GM19023 (cell line): ENCODE measurements at regions not wholly inside any gene's neighbourhood (a gene's known extent, or its start where the extent isn't known, plus 50 kb on each side); places are given as distances from the start of the nearest gene placed in this dataset.
"Not testable (repeated sequence)": the region's sequence is repeated elsewhere in the genome, so short reads cannot be mapped to it uniquely, and the experiment has no call there.

ENCODE experiments used
- ATAC-seq: cut with Tn5 transposase; IDR thresholded peaks from one replicate; pipeline ENCODE4 v1.9.1; 2021; ENCODE audit warnings: mild to moderate bottlenecking, moderate library complexity; ENCODE audit not compliant: unreplicated experiment

DNA sequence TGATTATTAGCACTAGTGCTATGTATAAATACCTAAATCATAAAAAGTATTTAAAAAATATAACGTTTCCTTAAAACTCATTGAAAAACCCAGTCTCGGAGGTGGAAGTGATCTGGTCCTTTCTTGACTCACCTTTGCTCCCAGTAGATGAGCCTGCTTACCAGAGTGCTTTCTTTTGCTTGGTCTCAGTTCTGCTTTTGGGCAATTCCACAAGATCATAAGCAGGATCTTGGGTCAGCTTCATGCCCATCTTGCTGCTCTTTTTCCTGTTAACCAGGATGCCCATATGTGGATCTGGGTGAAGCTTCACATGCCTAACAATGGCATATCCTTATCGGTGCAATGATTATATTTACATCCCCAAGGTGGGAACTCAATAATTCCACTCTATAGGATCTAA is 332.1 kb upstream of the FAM98A start:
- no peak for ATAC-seq

DNA sequence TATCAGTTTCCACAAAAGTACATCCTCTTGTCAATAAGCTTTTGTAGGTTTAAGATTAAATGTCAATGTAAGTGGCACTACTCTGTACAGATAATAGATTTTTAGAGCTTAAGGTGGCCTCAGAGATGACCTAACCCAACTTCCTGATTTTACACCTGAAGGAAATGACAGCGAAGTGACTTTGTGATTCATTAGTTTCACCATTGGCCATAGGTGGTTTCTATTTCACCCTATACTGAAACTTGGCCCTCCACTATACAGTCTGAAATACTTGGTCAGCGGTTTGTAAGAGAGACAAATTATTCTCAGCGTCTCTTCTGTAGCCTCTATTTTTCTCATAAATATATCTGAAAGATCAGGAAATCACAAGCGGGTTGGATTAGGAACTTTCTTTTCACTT is 330.4 kb upstream of the FAM98A start:
- peak; percentile 82 for ATAC-seq

DNA sequence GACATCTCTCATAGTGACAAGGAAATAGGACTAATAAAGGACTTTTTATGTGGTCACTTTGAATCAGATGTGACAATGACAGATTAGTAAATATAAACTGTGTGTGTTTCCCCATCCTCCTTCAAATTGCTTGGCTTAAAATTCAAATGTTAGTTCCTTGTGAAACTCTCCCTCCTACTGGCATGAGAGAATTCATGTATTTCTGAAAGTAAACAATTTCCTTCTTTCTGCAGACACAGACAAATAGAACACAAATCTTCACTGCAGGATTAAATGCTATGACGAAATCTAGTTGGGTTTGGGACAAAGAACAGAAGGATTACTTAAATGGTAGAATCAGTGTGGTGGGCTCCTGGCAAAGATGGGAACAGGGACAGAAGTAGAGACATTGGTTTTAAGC is 328.7 kb upstream of the FAM98A start:
- ATAC-seq: no peak

DNA sequence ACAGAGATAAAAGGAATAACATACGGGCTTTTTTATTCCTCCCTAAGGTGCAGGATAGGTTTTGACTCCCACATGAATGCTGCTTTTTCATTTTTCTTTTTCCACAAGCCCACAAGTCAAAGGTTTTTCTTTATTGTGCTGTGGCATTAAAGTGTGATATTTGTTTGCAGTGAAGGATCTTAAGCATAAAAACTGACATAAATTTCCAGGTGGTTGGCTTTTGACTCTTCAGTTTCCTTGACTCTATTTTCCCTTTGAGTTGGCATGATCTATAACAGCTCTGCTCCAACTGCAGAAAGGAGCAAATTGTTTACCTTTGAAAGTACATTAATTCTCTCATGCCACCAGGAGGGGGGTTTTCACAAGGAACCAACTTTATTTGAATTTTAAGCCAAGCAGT is 326.2 kb upstream of the FAM98A start:
- ATAC-seq: no peak

DNA sequence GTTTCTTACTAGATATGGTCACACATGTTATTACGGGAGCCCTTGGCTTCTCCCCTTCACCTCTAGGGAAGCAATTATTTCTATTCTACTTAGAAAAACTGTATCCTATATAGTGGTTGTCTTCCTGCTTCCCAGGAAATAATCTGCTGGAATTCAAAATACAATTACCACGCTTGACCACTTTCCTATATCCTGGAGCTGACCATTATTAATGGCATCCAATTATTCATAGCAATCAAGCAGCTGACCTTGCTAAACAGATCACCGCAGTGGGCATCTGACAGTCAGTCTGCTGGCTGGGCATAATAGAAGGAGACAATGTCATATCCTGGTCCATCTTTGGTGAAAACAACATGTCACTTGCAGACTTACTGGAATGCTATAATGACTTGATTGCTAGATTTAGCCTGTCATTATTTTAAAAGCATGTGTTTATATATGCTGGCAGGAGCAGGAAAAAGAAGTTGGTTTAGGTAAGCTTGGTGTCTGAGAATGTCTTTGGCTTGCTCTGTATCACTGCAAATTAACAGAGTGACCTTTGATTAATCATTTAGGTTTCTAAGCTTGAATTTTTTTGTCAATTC is 325.6 kb upstream of the FAM98A start:
- ATAC-seq: no peak

DNA sequence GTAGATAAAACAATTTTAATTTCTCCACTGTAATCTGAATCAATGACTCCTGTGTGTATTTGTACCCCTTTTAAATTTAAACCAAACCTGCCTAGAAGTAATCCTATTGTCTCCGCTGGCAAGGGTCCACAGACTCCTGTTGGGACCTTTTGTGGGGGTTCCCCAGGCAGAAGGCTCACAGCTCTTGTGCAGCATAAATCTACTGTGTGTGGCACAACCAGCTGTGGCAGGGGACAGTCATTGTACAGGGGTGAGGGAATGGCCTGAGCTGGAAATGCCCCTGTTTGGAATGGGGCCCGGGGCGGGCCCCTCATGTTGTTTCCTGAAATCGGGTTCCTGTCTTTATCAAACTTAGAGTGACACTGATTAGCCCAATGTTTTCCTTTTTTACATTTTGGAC is 318.2 kb upstream of the FAM98A start:
- no peak for ATAC-seq

DNA sequence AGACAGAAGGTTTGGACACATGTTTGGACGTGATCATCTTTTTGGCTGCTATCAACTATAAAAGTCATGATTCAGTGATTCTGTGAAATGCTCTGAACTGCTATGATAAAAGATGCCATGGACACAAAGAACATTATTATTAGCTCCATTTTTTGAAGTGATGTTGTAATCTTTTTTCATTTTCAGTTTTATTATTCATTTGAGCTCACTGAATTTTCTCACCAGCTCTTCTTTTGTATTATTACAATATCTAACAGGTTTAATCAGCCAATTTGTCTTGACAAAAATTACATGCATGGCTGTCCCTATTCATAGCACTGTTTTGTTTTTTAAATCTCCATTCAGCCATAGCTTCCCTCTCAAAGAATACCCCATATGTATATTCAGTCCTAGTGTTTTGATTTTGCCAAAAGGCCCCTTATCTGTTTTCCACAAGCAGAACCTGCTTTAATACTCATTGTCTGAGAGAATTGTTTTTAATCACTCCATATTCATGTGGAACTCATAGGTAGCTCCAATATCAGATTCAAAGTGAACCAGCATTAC is 314.0 kb upstream of the FAM98A start:
- no peak for ATAC-seq

DNA sequence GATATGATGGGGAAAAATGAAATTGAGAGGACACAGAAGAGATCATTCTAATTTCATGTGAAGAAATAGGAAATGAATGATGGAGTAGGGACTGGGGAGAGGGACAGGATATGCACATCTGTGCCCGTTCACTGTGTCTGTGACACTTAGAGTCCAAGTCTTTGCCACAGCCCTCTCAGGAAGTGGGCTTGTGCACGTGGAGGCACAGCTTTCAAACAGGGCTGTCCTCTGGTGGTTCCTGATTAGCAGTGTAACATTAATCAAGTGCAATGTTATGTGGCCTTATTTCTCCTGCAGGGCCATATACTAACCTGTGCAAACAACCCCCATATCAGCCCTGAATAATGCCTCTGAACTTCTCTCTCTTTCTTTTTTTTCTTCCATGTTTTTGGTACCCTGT is 312.2 kb upstream of the FAM98A start:
- ATAC-seq: no peak

DNA sequence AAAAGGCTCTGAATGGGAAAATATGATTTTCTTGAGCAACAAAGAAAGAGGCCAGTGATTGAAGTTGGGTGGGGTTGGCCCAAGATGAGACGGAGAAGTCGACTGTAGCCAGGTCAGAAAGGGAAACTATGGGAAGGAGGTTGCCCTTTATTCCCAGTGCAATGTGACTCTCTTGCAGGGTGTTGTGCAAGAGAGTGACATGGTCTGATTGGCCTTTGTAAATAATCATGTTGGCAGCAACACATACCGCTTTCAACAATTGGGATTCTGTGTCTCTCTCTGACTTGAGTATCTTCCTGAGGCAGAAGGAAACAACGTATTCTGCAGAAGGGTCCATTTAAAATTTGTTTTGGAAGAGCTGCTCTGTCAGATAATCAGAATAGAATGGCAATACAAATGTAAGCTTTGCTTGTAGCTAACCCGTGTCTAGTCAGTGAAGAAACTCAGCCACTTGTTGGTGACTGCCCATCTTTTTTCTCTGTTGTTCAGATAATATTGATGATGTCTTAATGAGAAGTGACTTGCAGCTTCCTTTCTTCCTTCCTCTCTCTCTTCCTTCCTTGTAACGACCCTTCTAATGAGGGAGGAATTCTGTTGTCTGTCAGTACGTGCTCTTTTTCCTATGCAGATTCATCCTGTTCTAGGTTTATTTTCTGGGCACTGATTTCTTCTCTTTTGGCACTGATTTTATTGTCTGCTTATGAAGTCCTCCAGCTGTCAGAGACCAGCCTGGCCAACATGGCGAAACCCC is 311.0 kb upstream of the FAM98A start:
- ATAC-seq: no peak

DNA sequence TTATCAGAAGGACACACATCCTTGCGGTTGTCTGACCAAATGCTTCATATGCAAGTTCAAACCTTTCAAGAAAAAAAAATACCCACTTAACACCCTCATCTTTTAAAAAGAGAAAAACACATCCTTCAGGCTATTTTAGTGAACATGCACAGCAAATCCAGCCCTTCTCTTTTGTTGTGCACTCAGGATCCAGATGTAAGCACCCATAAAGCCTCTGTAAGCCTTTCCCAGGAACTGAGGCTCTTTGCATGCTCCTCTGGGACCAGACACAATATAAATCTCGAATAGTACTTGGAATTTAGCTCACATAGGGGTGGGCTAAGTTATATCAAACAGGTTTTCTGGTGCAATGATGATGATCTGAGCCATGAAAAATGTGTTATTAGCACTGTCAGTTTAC is 308.8 kb upstream of the FAM98A start:
- no peak for ATAC-seq

DNA sequence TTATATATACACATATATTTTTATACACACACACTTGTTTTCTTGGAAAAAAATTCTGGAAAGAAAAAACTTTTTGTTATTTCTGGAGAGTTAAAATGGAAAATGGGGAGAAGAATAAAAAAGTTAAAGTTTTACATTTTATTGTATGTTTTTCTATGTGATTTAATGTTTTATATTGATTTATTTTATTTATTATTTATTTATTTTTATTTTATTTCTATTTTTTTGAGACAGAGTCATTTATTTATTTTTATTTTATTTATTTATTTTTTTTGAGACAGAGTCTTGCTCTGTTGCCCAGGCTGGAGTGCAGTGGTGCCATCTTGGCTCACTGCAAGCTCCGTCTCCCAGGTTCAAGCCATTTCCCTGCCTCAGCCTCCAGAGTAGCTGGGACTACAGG is 307.0 kb upstream of the FAM98A start:
- ATAC-seq: not testable (repeated sequence)

DNA sequence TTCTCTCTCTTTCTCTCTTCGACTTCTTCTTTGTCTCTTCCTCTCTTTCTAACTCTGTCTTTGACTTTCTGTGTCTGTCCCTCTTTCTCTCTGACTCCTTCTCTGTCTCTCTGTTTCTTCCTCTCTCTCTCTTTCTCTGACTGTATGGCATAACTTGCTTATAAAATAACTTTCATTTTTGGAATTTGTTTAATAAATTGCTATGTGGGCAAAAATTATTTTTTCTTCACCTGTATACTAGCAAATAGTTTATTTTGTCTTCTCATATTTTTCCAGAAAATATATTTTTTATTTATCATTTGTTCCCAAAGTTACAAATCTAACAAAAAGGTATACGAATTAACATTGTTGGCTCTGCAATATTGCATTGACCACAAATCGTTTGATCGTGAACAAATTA is 305.7 kb upstream of the FAM98A start:
- no peak for ATAC-seq

DNA sequence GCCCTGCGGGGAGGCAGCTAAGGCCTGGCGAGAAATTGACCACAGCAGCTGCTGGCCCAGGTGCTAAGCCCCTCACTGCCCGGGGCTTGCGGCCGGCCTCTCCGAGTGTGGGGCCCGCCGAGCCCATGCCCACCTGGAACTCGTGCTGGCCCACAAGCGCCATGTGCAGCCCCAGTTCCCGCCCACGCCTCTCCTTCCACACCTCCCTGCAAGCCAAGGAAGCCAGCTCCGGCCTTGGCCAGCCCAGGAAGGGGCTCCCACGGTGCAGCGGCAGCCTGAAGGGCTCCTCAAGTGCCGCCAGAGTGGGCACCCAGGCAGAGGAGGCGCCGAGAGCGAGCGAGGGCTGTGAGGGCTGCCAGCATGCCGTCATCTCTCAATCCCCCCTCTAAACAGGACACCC is 304.6 kb upstream of the FAM98A start:
- ATAC-seq: no peak

DNA sequence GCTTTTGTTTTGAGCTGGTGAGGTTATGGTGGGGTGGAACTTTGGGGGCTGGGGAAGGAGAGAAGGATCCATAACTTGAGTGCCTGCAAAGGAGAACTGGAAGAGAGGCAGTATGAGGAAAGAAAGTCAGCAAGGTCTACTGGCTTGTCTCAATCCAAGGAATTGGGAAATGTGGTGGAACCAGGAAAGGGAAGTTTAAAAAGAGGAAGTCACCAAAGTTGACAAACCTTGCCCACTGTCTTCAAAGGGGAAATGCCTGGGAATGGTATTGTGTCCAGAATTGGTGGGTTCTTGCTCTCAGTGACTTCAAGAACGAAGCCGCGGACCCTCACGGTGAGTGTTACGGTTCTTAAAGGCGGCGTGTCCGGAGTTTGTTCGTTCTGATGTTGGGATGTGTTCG is 304.1 kb upstream of the FAM98A start:
- ATAC-seq: no peak

DNA sequence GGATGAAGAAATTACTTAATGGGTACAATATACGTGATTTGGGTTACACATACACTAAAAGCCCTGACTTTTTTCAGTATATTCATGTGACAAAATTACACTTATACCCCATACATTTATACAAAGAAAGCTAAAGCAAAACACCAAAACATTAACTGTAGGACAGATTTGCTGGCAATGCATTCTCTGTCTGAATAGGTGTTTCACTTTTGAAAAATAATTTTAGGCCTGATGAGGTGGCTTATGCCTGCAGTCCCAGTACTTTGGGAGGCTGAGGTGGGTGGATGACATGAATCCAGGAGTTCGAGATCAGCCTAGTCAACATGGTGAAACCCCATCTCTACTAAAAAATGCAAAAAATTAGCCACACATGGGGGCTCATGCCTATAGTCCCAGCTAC is 301.5 kb upstream of the FAM98A start:
- no peak for ATAC-seq

DNA sequence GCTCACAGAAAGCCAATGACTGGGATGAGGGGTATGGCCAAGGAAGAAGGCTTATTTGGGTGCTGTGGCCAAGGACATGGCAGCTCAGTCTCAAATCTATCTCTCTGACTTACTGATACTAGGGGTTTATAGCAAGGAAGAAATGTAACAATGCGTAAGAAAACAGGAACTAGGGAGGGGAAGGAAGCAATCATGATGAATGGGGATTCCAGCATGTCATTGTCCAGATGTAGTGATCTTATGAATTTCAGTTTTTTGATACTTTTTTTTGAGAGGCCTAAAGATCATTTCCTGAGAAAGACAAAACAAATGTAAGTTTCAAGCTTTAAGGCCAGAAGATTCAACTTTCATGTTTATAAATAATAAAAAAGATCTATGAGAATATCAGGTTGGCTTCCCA is 298.6 kb upstream of the FAM98A start:
- ATAC-seq: no peak

DNA sequence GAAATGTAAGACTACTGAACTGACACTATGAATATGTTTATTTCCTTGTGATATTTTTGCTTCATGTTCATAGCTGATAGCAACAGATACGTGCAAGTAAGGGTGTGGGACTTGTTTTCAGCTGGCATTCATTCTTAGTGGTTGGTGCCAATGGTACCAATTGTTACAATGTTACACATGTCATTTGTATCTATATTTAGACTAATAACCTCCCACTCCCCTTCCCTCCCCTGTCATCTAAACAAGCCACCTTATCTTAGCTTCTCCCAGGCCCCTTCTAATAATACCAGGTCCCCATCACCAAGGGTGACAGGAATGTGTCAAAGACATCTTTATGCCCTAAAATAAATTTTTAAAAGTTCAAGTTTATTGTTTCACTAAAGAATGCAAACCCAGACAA is 294.7 kb upstream of the FAM98A start:
- no peak for ATAC-seq

DNA sequence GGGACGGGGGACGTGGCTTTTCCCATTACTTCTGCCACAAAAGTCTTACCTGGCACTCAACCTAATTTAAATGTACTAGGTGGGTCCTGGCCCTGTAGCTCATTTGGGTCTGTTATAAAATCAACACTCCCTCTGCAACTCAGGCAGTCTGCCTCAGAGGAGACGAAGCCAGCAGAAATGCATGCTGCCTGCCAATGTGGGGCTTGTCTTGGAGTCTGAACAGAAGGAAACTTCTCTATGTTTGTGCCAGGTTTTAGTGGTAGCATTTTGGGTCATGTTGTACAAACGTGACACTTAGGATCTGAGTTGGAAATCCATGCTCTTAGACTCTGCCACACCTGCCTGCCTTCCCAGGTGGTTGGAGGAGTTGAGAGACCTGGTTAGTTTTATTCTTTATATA is 292.5 kb upstream of the FAM98A start:
- ATAC-seq: no peak

DNA sequence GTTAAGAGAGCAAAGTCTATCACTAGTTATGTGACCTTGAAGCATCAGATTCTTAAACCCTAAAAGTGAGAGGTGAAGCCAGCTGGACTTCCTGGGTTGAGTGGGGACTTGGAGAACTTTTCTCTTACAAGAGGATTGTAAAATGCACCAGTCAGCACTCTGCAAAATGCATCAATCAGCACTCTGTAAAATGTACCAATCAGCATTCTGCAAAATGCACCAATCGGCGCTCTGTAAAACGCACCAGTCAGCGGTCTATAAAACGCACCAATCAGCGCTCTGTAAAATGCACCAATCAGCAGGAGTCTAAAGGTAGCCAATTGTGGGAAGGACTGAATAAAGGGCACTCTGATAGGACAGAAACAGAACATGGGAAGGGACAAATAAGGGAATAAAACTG is 291.6 kb upstream of the FAM98A start:
- no peak for ATAC-seq

DNA sequence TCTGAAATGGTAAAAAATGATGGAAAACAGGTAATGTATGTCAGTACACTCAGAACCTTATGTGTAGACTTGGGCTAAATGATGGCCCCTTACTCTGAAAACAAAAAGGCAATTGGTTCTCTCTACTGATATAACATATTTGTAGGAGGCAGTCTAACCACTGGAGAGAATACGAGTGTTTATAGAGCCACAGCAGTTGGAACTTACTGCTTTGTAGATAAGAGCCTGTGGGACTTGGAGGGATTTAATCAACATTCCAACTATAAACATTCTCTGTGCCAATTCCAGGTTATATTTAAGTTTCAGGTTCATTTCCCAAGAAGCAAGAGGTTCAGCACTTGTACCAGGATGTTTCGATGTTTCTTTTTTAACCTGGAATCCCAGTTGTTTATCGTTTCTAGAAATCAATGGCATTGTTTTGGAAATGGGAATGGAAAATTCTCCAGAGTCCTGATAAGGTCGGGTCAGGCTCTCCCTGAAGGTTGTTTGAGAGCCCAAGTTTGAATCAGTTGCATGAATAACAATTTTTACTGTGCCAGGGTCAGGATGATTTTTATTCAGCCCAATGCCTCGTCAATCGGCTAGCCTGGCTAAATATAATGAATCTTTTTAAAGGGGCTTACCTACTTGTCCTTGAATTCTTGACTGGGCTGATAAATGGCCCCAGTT is 278.4 kb upstream of the FAM98A start:
- no peak for ATAC-seq

DNA sequence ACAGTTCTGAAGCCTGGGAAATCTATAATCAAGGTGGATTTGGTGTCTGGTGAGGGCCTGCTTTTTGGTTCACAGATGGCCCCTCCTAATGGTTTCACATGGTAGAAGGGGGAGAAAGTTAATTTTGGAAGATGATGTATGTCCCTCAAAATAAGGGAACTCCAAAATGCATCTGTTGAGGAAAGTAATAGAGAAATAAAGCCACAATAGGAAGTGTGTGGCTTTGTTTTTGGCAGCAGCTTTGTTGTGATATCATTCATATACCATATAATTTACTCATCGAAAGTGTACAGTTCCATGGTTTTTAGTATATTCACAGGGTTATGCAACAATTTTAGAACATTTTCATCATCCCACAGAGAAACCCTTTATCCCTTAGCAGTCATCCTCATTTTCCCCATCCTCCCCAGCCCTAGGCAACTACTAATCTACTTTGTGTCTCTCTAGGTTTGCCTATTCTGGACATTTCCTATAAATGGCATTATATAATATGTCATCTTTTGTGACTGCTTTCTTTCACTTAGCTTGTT is 274.0 kb upstream of the FAM98A start:
- ATAC-seq: no peak
